Mesenchymal stem cell (in vitro differentiated cells and primary cell): ENCODE measurements at regions not wholly inside any gene's neighbourhood (a gene's known extent, or its start where the extent isn't known, plus 50 kb on each side); places are given as distances from the start of the nearest gene placed in this dataset.

Experiments used
- DNase-seq: peaks from one replicate; pipeline ENCODE4 v3.0.0-alpha.2; 2013
- H2AFZ ChIP-seq: one replicate; pipeline ENCODE4 v1.6.1; 2013; ENCODE audit warnings: low read depth, mild to moderate bottlenecking, control low read depth, inconsistent platforms, low read length, moderate library complexity
- H2AK5ac ChIP-seq: 2 replicates; pipeline ENCODE4 v1.6.1; 2013; ENCODE audit warnings: low read length, moderate library complexity, mild to moderate bottlenecking, inconsistent platforms; ENCODE audit not compliant: severe bottlenecking
- H2BK120ac ChIP-seq: one replicate; pipeline ENCODE4 v1.6.1; 2013; ENCODE audit warnings: low read depth, mild to moderate bottlenecking, inconsistent platforms, low read length, moderate library complexity
- H2BK12ac ChIP-seq, 2 experiments: one replicate each; pipeline ENCODE4 v1.6.1; 2013; ENCODE audit warnings: inconsistent platforms in 2 of 2, low read length in 2 of 2, mild to moderate bottlenecking in 2 of 2, moderate library complexity in 2 of 2, control low read depth in 1 of 2
- H2BK15ac ChIP-seq: one replicate; pipeline ENCODE4 v1.6.1; 2013; ENCODE audit warnings: mild to moderate bottlenecking, low read depth, inconsistent platforms; ENCODE audit not compliant: poor library complexity, severe bottlenecking
- H2BK5ac ChIP-seq: 2 replicates; pipeline ENCODE4 v1.6.1; 2013; ENCODE audit warnings: low read depth, mild to moderate bottlenecking, low read length, control low read depth, inconsistent platforms; ENCODE audit not compliant: poor library complexity, severe bottlenecking
- H3K14ac ChIP-seq, 2 experiments: one replicate each; pipeline ENCODE4 v1.6.1; 2013; ENCODE audit warnings: inconsistent platforms in 2 of 2, low read length in 2 of 2, control low read depth in 1 of 2, mild to moderate bottlenecking in 1 of 2, moderate library complexity in 1 of 2
- H3K18ac ChIP-seq, 2 experiments: one replicate each; pipeline ENCODE4 v1.6.1; 2013; ENCODE audit warnings: inconsistent platforms in 2 of 2, low read length in 2 of 2, control low read depth in 1 of 2, low read depth in 1 of 2, mild to moderate bottlenecking in 1 of 2
- H3K23ac ChIP-seq, 2 experiments: one replicate each; pipeline ENCODE4 v1.6.1; 2013; ENCODE audit warnings: inconsistent platforms in 2 of 2, low read length in 2 of 2, mild to moderate bottlenecking in 2 of 2, moderate library complexity in 2 of 2, control low read depth in 1 of 2
- H3K27ac ChIP-seq: 2 replicates; pipeline ENCODE4 v1.5.1; 2013; ENCODE audit warnings: mild to moderate bottlenecking, moderate library complexity, low read length, control low read depth, inconsistent platforms; ENCODE audit not compliant: poor library complexity, severe bottlenecking
- H3K27me3 ChIP-seq, 2 experiments: 2 replicates each; pipeline versions ENCODE4 v1.6.1 to v1.7.0; 2013; ENCODE audit warnings: low read length in 2 of 2, mild to moderate bottlenecking in 2 of 2, moderate library complexity in 2 of 2, control low read depth in 1 of 2, inconsistent platforms in 1 of 2; ENCODE audit not compliant: control insufficient read depth in 1 of 2, insufficient read depth in 1 of 2
- H3K36me3 ChIP-seq, 2 experiments: 2 replicates each; pipeline versions ENCODE4 v1.6.1 to v1.7.0; 2013; ENCODE audit warnings: low read length in 2 of 2, control low read depth in 1 of 2, inconsistent platforms in 1 of 2, low read depth in 1 of 2, mild to moderate bottlenecking in 1 of 2; ENCODE audit not compliant: insufficient read depth in 2 of 2, control insufficient read depth in 1 of 2
- H3K4ac ChIP-seq, 2 experiments: one replicate each; pipeline ENCODE4 v1.6.1; 2013; ENCODE audit warnings: inconsistent platforms in 2 of 2, low read length in 2 of 2, mild to moderate bottlenecking in 2 of 2, moderate library complexity in 2 of 2, control low read depth in 1 of 2, low read depth in 1 of 2
- H3K4me1 ChIP-seq: 2 replicates; pipeline ENCODE4 v1.6.1; 2013; ENCODE audit warnings: low read depth, low read length, control low read depth; ENCODE audit not compliant: control insufficient read depth, insufficient read depth
- H3K4me2 ChIP-seq: 2 replicates; pipeline ENCODE4 v1.6.1; 2013; ENCODE audit warnings: low read length, mild to moderate bottlenecking, inconsistent platforms; ENCODE audit not compliant: poor library complexity, severe bottlenecking
- H3K4me3 ChIP-seq, 2 experiments: 2 replicates each; pipeline versions ENCODE4 v1.5.1 to v1.7.0; 2013; ENCODE audit warnings: low read length in 2 of 2, mild to moderate bottlenecking in 2 of 2, control low read depth in 1 of 2, low read depth in 1 of 2; ENCODE audit not compliant: insufficient read depth in 1 of 2
- H3K79me1 ChIP-seq: replicated peaks from 2 replicates; pipeline ENCODE4 v1.6.1; 2013; ENCODE audit warnings: mild to moderate bottlenecking, control low read depth, low read length, inconsistent platforms; ENCODE audit not compliant: poor library complexity, severe bottlenecking
- H3K9ac ChIP-seq: 2 replicates; pipeline ENCODE4 v1.7.0; 2013; ENCODE audit warnings: mild to moderate bottlenecking, low read length, moderate library complexity
- H3K9me3 ChIP-seq: 2 replicates; pipeline ENCODE4 v1.7.0; 2013; ENCODE audit warnings: mild to moderate bottlenecking, low read length; ENCODE audit not compliant: control insufficient read depth
- H4K8ac ChIP-seq: one replicate; pipeline ENCODE4 v1.6.1; 2013; ENCODE audit warnings: inconsistent platforms, mild to moderate bottlenecking, low read length, moderate library complexity
- H4K91ac ChIP-seq: one replicate; pipeline ENCODE4 v1.6.1; 2013; ENCODE audit warnings: mild to moderate bottlenecking, low read length, inconsistent platforms
- WGBS: methylation state at CpG from one replicate; pipeline ENCODE4 v1.1.7; 2013; ENCODE audit warnings: mixed read lengths; 5-methylcytosine and 5-hydroxymethylcytosine counted together

GRCh38 chr2:143937723-143938350 lies 582.1 kb downstream of the ZEB2 start:
- no peak overlapping the region for H3K18ac ChIP-seq
- no peaks in the 10 kb centered on the region for H3K9me3 ChIP-seq
- H3K27me3 ChIP-seq: peaks cover 0 to 5% of the 10 kb centered on the region in 2 experiments
- no peak overlapping the region for H2AK5ac ChIP-seq
- no peak overlapping the region for H3K14ac ChIP-seq
- H2BK12ac ChIP-seq: no peak overlapping the region
- DNase-seq: peak; percentile 11
- no peak overlapping the region for H3K23ac ChIP-seq
- no peak overlapping the region for H3K27ac ChIP-seq
- H2BK15ac ChIP-seq: no peak overlapping the region
- no peaks in the 10 kb centered on the region for H3K36me3 ChIP-seq
- H3K9ac ChIP-seq: peak overlapping the region; percentile 69
- no peak overlapping the region for H2BK120ac ChIP-seq
- H3K4me1 ChIP-seq: peaks cover 8% of the 10 kb centered on the region
- no peak overlapping the region for H3K4ac ChIP-seq
- no peak overlapping the region for H2BK5ac ChIP-seq
- H4K91ac ChIP-seq: no peak overlapping the region
- H4K8ac ChIP-seq: no peak overlapping the region
- H3K4me2 ChIP-seq: peak overlapping the region; percentile 99
- H3K4me3 ChIP-seq: peak overlapping the region; percentile 82 to 85
- H3K79me1 ChIP-seq: no peaks in the 10 kb centered on the region
- H2AFZ ChIP-seq: no peak overlapping the region
- 21% methylated on average over 7 of the region's 11 CpGs for WGBS

GRCh38 chr2:143936848-143937722 lies 582.8 kb downstream of the ZEB2 start:
- H3K27ac ChIP-seq: no peak overlapping the region
- H2BK12ac ChIP-seq: peak overlapping the region; percentile 38 to 83
- peak overlapping the region; percentile 80 to 85 for H3K18ac ChIP-seq
- H2AFZ ChIP-seq: peak overlapping the region; percentile 84
- no peak overlapping the region for H2BK120ac ChIP-seq
- H3K4me1 ChIP-seq: peaks cover 8% of the 10 kb centered on the region
- H3K4ac ChIP-seq: peak overlapping the region in 1 of 2 experiments; percentile 64
- H3K27me3 ChIP-seq: peaks cover 0 to 5% of the 10 kb centered on the region in 2 experiments
- no peak overlapping the region for H2AK5ac ChIP-seq
- no peaks in the 10 kb centered on the region for H3K79me1 ChIP-seq
- under 1% methylated on average over 49 of the region's 108 CpGs for WGBS
- no peak overlapping the region for H2BK5ac ChIP-seq
- no peaks in the 10 kb centered on the region for H3K9me3 ChIP-seq
- peak overlapping the region in 1 of 2 experiments; percentile 99 for H3K23ac ChIP-seq
- peak overlapping the region; percentile 87 for H4K8ac ChIP-seq
- peak overlapping the region; percentile 99 for H3K4me2 ChIP-seq
- no peaks in the 10 kb centered on the region for H3K36me3 ChIP-seq
- peak overlapping the region; percentile 85 for H4K91ac ChIP-seq
- DNase-seq: peak; percentile 45
- no peak overlapping the region for H2BK15ac ChIP-seq
- H3K9ac ChIP-seq: peak overlapping the region; percentile 69
- peak overlapping the region; percentile 82 to 85 for H3K4me3 ChIP-seq
- H3K14ac ChIP-seq: peak overlapping the region in 1 of 2 experiments; percentile 90

- H3K4me1 ChIP-seq: peaks cover 8% of the 10 kb centered on the region
- H3K23ac ChIP-seq: no peak overlapping the region
- no peak overlapping the region for H3K27ac ChIP-seq
Observed at GRCh38 chr2:143936538-143936847, 583.4 kb downstream of the ZEB2 start.

GRCh38 chr2:143935482-143935752 lies 584.5 kb downstream of the ZEB2 start:
- Histone ChIP-seq H3K27ac (no peak overlapping the region), H3K4me1 (peaks cover 8% of the 10 kb centered on the region), H3K4me3 (no peak overlapping the region), H3K4me2 (no peak overlapping the region), H3K36me3 (no peaks in the 10 kb centered on the region), H3K18ac (no peak overlapping the region), H2AK5ac (no peak overlapping the region), H3K14ac (no peak overlapping the region), H2AFZ (no peak overlapping the region), H2BK12ac (no peak overlapping the region), H3K4ac (no peak overlapping the region), H3K23ac (no peak overlapping the region), H4K91ac (no peak overlapping the region), H3K79me1 (no peaks in the 10 kb centered on the region), H3K27me3 (peaks cover 0 to 5% of the 10 kb centered on the region in 2 experiments), H2BK120ac (no peak overlapping the region), H3K9ac (no peak overlapping the region), H4K8ac (no peak overlapping the region), H3K9me3 (no peaks in the 10 kb centered on the region), H2BK15ac (no peak overlapping the region), H2BK5ac (no peak overlapping the region)
- 90% methylated on average over 2 of the region's 4 CpGs for WGBS
- no peak for DNase-seq

More at GRCh38 chr2:143936538-143936847, 583.4 kb downstream of the ZEB2 start:
- no peak overlapping the region for H2BK12ac ChIP-seq
- peaks cover 0 to 5% of the 10 kb centered on the region in 2 experiments for H3K27me3 ChIP-seq
- H3K4me2 ChIP-seq: peak overlapping the region; percentile 99
- DNase-seq: no peak
- H2BK15ac ChIP-seq: no peak overlapping the region
- no peaks in the 10 kb centered on the region for H3K9me3 ChIP-seq
- no peaks in the 10 kb centered on the region for H3K79me1 ChIP-seq
- H2BK5ac ChIP-seq: no peak overlapping the region
- no peak overlapping the region for H4K91ac ChIP-seq
- no peak overlapping the region for H3K14ac ChIP-seq
- H2AK5ac ChIP-seq: no peak overlapping the region
- 5% methylated on average over 10 of the region's 14 CpGs for WGBS
- H2AFZ ChIP-seq: no peak overlapping the region
- H3K4ac ChIP-seq: no peak overlapping the region
- H2BK120ac ChIP-seq: no peak overlapping the region
- H3K4me3 ChIP-seq: peak overlapping the region; percentile 82 to 85
- peak overlapping the region; percentile 69 for H3K9ac ChIP-seq
- H4K8ac ChIP-seq: peak overlapping the region; percentile 87
- no peaks in the 10 kb centered on the region for H3K36me3 ChIP-seq
- peak overlapping the region in 1 of 2 experiments; percentile 80 for H3K18ac ChIP-seq
